ENCODE measurements at regions not wholly inside any gene's neighbourhood (a gene's known extent, or its start where the extent isn't known, plus 50 kb on each side); places are given as distances from the start of the nearest gene placed in this dataset.

DNA sequence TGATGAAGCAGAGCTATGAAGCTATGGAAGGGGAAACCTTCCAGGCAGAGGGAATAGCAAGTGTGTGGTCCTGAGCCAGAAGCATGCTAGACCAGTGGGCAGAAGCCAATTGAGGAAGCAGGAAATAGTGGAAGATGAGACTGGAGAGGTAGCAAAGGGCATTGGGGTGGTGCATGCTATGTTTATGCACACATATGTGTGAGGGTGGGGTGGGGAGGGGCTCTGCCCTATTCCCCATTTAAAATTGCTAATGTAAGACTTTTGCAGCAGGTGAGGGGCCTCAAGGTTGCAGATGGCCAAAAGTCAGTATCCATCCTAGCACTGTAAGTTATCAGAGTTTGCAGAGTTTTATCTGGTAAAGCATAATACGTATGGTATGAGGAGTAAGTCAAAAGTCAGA lies 626.6 kb upstream of the KIRREL3 start:
- TF ChIP-seq, protein P1, sequence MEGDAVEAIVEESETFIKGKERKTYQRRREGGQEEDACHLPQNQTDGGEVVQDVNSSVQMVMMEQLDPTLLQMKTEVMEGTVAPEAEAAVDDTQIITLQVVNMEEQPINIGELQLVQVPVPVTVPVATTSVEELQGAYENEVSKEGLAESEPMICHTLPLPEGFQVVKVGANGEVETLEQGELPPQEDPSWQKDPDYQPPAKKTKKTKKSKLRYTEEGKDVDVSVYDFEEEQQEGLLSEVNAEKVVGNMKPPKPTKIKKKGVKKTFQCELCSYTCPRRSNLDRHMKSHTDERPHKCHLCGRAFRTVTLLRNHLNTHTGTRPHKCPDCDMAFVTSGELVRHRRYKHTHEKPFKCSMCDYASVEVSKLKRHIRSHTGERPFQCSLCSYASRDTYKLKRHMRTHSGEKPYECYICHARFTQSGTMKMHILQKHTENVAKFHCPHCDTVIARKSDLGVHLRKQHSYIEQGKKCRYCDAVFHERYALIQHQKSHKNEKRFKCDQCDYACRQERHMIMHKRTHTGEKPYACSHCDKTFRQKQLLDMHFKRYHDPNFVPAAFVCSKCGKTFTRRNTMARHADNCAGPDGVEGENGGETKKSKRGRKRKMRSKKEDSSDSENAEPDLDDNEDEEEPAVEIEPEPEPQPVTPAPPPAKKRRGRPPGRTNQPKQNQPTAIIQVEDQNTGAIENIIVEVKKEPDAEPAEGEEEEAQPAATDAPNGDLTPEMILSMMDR (IDR thresholded peaks at IDR 0.05) = no peak
- TF ChIP-seq EZH2 (IDR thresholded peaks at IDR 0.05; ENCODE audit: borderline replicate concordance, insufficient read depth, low read depth, low read length, poor library complexity, severe bottlenecking) = no peak

All from B cell (primary cell).